NCI-H187 (cell line): ENCODE measurements at regions not wholly inside any gene's neighbourhood (a gene's known extent, or its start where the extent isn't known, plus 50 kb on each side); places are given as distances from the start of the nearest gene placed in this dataset.
"Not testable (repeated sequence)": the region's sequence is repeated elsewhere in the genome, so short reads cannot be mapped to it uniquely, and the experiment has no call there.

ENCODE experiments used
- DNase-seq, 2 experiments: peaks; one replicate each; lab custom pipeline; 2025; lab: John Stamatoyannopoulos, UW

DNA sequence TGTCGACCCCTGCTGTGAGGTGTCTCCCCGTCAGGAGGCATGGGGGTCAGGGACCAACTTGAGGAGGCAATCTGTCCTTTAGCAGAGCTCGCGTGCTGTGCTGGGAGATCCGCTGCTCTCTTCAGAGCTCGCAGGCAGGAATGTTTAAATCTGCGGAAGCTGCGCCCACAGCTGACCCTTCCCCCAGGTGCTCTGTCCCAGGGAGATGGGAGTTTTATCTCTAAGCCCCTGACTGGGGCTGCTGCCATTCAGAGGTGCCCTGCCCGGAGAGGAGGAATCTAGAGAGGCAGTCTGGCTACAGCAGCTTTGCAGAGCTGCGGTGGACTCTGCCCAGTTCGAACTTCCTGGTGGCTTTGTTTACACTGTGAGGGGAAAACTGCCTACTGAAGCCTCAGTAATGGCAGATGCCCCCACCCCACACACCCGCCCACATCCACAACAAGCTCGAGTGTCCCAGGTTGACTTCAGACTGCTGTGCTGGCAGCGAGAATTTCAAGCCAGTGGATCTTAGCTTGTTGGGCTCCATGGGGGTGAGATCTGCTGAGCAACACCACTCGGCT is 133.1 kb downstream of the CENPC start:
- DNase-seq, result not testable (repeated sequence)

DNA sequence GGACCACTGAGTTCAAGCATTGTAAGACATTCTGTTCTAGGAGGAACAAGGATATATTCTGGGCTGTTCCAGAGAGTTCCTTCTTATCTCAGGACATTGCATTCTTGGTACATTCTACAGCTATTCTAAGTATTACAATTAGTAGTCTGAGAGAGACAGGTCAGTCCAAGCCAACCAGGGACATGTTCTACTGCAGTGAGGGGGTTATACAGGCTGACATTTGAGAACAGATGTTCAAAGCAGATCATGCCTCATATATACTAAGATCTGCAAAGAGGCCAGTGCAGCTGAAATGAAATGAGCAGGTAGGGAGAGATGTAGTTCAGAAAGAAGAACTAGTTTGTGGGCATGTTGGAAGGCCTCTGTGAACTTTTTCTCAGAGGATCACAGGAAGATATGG is 142.0 kb downstream of the CENPC start:
- no peak for DNase-seq

- no peak for DNase-seq
Measured at GRCh38 chr4:67401902-67402301, 143.4 kb downstream of the CENPC start.

- DNase-seq, result no peak
Measured at GRCh38 chr4:67397931-67398330, 147.4 kb downstream of the CENPC start.

DNA sequence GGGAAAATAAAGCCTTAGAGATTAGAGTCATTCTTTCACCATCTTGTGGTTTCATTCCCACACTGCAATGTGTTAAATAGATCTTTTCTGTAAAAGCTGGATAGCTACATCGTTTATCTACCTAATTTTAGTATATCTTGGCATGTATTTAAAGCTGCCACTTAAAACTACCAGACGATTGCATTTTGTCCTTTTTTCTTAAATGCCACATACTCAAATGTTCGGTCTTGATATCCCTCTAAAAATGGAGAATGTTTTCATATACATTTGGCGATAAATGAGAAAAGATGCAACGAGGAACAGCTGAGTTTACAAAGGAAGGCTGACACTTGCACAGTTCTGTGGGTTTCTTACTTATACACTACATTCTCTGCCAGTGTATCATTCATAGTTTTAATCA is 148.3 kb downstream of the CENPC start:
- DNase-seq, result no peak

DNA sequence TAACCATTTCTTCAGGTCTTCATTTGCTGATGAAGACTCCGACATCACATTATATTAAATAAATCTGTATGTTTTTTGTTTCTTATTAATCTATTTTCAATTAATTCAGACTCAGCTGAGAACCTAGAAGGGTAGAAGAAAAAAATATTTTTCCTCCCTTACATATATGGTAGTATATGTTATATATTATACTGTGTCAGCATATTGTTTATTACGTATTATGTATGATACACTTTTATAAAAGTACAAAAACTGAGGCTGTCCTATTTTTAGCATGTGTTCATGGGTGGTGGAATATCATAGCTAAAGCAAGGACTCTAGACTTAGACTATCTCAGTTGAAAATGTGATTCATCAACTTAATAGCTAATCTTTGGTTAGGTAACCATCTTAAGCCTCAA is 149.3 kb downstream of the CENPC start:
- no peak for DNase-seq

- no peak for DNase-seq
Measured at GRCh38 chr4:67394879-67395278, 150.4 kb downstream of the CENPC start.

DNA sequence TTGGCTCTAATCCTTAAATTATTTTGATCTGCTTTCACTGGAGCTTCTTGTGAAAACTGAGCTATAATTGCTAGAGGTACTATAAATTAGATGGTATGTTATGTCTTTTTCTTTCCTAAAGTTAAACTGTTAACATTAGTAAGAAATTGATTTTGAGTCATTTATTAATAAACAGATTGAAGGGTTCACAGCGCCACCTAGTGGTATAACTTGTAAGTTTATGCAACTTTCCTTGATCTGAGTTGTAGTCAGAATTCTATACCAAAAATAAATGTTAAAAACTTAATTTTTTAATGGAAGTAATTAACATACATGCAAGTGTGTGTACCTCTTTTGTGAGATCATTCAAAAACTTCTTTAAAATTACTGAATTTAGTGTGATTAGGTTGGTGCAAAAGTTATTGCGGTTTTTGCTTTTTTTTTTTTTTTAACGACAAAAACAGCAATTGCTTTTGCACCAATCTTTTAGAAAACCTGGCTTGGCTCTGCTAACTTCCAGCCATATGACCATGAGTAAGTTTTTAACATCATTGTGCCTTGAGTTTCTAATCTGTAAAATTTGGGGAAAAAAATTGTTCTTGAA is 151.5 kb downstream of the CENPC start:
- no peak for DNase-seq

DNA sequence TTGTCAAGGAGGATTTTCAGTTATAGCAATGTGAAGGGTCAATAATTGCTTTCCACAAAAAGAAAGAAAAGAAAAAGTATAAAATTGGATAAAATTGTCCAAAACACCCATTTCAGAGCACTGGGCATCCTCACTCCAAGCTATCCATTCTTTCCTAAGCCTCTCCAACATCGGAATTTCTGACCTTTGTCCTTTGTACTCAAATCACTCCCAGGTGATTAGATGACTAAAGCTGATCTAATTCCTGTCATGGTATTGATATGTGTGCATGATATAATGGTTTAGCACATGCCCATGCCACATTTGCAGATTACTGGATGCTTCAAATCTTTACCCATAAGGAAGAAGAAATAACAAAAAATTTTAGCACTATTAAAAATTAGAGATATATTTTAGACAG is 152.3 kb downstream of the CENPC start:
- no peak for DNase-seq

DNA sequence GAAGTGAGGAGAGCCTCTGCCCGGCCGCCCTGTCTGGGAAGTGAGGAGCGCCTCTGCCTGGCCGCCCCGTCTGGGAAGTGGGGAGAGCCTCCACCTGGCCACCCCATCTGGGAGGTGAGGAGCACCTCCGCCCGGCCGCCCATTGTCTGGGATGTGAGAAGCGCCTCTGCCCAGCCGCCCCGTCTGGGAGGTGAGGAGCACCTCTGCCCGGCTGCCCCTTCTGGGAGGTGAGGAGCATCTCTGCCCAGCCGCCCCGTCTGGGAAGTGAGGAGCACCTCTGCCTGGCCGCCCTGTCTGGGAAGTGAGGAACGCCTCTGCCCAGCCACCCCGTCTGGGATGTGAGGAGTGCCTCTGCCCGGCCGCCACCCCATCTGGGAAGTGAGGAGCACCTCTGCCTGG is 163.9 kb downstream of the CENPC start:
- DNase-seq, result not testable (repeated sequence)

DNA sequence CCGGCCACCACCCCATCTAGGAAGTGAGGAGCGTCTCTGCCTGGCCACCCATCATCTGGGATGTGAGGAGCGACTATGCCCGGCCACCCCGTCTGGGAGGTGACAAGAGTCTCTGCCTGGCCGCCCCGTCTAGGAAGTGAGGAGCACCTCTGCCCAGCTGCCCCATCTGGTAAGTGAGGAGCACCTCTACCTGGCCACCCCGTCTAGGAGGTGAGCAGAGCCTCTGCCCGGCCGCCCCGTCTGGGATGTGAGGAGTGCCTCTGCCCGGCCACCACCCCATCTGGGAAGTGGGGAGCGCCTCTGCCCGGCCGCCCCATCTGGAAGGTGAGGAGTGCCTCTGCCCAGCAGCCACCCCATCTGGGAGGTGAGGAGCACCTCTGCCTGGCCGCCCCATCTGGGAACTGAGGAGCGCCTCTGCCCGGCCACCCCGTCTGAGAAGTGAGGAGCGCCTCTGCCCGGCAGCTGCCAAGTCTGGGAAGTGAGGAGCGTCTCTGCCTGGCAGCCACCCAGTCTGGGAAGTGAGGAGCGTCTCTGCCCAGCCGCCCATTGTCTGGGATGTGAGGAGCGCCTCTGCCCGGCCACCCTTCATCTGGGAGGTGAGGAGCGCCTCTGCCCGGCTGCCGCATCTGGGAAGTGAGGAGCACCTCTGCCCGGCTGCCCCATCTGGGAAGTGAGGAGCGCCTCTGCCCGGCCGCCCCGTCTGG is 164.4 kb downstream of the CENPC start:
- DNase-seq, result not testable (repeated sequence)

- DNase-seq, result no peak
Measured at GRCh38 chr4:67380154-67380553, 165.1 kb downstream of the CENPC start.

- DNase-seq, result no peak
Measured at GRCh38 chr4:67375291-67375690, 170.0 kb downstream of the CENPC start.

DNA sequence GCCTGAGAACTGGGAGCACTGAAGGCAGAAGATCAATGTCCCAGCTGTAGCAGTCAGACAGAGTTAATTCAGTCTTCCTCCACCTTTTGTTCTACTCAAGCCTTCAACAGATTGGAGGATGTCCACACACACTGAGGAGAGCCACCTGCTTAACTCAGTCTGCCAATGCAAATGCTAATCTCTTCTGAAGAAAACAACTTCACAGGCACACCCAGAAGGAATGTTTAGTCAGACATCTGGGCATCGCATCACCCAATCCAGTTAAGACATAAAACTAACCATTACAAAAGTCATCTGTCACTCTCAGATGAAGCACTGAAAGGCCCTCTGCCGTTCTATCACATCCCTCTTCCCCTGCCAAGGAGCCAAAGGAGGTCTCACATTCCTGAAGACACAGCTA is 173.7 kb downstream of the CENPC start:
- no peak for DNase-seq

DNA sequence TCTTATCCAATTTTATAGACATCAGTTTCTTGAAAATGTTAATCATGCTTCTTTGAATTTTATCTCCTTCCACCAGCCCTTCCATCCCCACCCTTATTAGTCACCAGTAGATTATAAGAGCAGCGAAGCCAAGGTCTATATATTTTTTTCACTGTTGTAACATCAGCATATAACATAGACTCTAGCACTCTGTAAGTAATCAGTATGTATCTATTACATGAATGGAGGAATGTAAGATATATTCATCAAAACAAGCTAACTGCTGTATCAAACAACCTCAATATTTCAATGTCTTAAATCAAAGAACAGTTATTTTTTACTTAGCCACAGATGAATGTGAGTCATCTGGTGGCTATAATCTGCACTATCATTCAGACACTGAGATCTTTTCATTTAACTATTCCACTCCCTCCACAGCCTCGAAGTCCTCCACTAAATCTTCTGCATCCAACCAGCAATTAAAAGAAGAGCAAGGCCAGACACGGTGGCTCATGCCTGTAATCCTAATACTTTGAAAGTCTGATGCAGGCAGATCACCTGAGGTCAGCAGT is 178.9 kb downstream of the CENPC start:
- no peak for DNase-seq

DNA sequence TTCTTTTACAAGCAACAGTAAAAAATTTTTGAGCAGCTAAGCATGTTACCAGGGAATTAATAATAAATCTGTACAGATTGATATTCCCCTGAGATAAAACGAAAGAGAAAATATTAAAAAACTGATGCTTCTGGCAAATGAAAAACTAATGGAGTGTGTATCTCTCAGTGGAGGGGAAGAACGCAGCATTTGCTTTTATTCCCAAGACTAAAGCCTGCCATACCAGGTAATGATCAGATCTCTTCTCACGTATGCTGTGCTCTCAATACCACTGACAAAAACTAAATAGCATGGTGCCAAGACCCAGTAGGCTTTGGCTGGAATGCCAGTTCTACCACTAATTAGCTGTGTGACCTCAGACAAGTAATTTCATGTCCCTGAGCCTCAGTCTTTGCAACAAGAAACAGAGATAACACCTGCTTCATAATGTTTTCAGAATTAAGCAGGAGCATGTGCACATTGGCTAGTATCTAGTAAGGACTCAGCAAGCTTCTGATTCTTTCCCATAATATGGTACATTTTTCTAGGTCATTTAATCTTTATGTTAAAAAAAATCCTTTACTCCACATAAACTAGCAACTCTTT is 179.6 kb downstream of the CENPC start:
- no peak for DNase-seq

GRCh38 chr4:67355806-67356205 is 189.5 kb downstream of the CENPC start:
- no peak for DNase-seq

DNA sequence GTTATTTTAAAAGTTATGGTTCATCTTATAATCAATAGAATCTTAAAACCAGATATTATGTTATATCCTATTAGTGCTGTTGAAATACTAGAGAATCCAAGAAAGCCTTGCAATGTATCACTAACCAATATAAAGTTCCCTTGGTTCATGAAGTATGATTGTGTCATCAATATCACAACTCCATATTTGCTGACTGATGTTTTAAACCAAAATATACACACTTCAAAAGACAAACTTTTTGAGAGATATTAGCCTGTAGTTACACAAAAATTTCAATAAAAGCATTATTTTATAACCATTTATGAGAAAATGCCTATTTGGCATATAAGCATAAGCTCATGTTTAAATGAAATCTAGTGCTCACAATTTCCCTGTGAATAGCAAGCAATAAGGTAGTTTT is 198.6 kb downstream of the CENPC start:
- no peak for DNase-seq

DNA sequence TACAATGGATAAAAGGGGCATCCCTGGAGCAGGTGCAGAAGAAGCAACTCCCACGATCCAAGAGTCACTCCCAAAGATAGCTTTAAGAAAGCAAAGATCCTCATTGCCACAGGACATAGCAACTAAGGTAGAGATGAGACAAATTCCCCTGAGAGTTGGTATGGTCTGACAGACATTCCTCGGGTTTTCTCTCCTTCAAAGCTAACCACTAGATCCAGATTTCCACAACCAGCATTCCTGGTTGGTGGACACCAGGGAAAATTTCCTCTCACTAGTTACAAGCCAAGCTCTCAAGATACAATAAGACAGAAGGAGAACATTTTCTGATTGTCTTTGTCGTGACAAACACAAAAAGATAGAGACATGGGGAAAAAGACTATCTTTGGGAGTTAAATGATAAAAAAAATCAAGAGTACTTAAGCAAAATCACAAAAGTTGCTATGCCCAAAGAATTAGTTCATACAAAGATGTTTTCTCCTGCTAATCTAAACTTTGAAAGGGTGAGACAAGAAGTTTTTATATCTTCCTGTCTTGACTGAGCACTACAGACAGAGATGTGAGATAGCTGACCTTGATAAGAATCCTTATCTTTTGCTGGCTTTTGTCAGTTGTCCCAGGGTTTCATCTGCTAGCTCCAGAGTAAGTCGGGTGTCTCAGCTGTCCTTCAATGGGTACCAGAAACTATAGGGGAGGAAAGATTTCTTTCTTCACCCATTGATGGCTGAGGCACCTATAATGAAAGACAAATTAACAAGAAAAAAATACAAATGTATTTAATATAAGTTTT is 200.5 kb downstream of the CENPC start:
- DNase-seq, result no peak

- DNase-seq, result no peak
Measured at GRCh38 chr4:67343199-67343598, 202.1 kb downstream of the CENPC start.

- DNase-seq, result no peak
Measured at GRCh38 chr4:67342291-67342690, 203.0 kb downstream of the CENPC start.

DNA sequence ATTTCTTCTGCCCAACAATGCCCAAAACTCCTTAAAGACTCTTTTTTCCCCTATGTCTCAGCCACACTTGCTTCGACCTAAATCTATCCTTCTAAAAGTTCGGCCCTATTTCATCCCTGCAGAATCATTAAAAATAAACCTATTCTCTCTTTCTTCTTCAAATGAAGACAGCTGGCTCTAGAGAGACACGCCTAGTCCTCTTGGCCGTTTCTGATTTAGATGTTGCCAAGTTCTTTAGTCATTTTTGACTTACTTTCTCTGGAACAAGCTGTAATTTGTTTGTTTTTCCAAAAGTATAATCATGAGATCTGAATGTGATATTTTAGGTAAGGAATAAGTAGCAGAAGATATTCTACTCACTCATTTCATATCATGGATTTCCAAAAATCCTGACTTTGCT is 211.6 kb downstream of the CENPC start:
- DNase-seq, result no peak
